Gastroesophageal sphincter (tissue), 4 donors: ENCODE measurements at regions not wholly inside any gene's neighbourhood (a gene's known extent, or its start where the extent isn't known, plus 50 kb on each side); places are given as distances from the start of the nearest gene placed in this dataset.
"Not testable (repeated sequence)": the region's sequence is repeated elsewhere in the genome, so short reads cannot be mapped to it uniquely, and the experiment has no call there.

Experiments used
- ATAC-seq: fragments of 150-250 bp; one replicate; pipeline ENCODE4 v1.9.1; 2016; ENCODE audit warnings: mild to moderate bottlenecking, moderate library complexity
- H3K27ac ChIP-seq, 4 donors: fragments of 200-600 bp; sonication (generic) in 3 of 4; 1 replicate in 3 of 4; 2 replicates in 1 of 4; pipeline ENCODE4 v1.5.1; 2016 to 2019
- H3K27me3 ChIP-seq: fragments of 200-600 bp; sonication (generic); one replicate; pipeline ENCODE4 v1.5.1; 2019
- H3K36me3 ChIP-seq, 2 donors: fragments of 200-600 bp; sonication (generic); one replicate each; pipeline ENCODE4 v1.5.1; 2019; ENCODE audit warnings: control low read depth in 1 of 2
- H3K4me1 ChIP-seq, 3 donors: fragments of 200-600 bp; sonication (generic); 1 replicate in 2 of 3; 2 replicates in 1 of 3; pipeline ENCODE4 v1.5.1; 2016 to 2019; ENCODE audit warnings: control low read depth in 2 of 3
- H3K4me3 ChIP-seq, 2 donors: fragments of 200-600 bp; sonication (generic); one replicate each; pipeline ENCODE4 v1.5.1; 2019; ENCODE audit warnings: mild to moderate bottlenecking in 1 of 2, moderate library complexity in 1 of 2
- H3K9me3 ChIP-seq, 3 donors: fragments of 200-600 bp; sonication (generic); one replicate each; pipeline ENCODE4 v1.5.1; 2017 to 2019; ENCODE audit warnings: control low read depth in 2 of 3
- EP300 ChIP-seq: sonication (generic); formaldehyde crosslinking; IDR thresholded peaks from one replicate; pipeline ENCODE4 v1.6.1; 2017; ENCODE audit warnings: antibody characterized with exemption, mild to moderate bottlenecking
- POLR2A ChIP-seq, 2 donors: fragments of 450-650 bp; IDR thresholded peaks; one replicate each; pipeline ENCODE4 v1.6.1; 2017; ENCODE audit warnings: antibody characterized with exemption in 2 of 2, mild to moderate bottlenecking in 2 of 2, moderate library complexity in 1 of 2
- POLR2AphosphoS5 ChIP-seq: sonication (generic); formaldehyde crosslinking; IDR thresholded peaks from one replicate; pipeline ENCODE4 v1.6.1; 2017; ENCODE audit warnings: antibody characterized with exemption
- WGBS, 2 donors: methylation state at CpG; one replicate each; pipeline ENCODE4 v1.1.5; 2018; ENCODE audit warnings: low coverage in 1 of 2; 5-methylcytosine and 5-hydroxymethylcytosine counted together
- TF ChIP-seq, protein P1 (sequence below), 4 experiments: fragments of 200-600 bp in 2 of 4; fragments of 450-650 bp in 2 of 4; sonication (generic) in 1 of 4; IDR thresholded peaks; one replicate each; pipeline ENCODE4 v1.5.1; 2017 to 2019; ENCODE audit warnings: antibody characterized with exemption in 4 of 4, mild to moderate bottlenecking in 2 of 4, moderate library complexity in 2 of 4

DNA sequence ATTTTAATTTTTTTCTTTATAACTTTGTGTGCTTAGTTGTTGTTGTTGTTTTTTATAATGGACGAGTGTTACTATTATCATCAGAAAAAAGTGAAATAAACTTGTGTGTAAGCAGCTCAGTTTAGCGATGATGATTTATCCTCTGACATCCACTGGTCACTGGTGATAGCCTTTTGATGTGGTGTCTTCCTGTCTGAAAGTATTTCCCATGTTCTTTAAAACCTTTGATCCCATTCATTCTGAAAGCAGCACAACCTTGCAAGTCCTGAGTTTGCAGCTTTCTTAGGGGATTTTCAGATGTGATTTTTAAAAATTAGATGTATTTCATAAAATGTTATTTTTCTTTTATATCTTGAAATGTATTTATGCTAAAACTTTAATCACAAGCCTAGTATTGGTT is 85.9 kb upstream of the ZPLD1 start:
- H3K4me1 ChIP-seq, result no peaks in the 10 kb centered on the region
- WGBS, 2 donors, result 65 to 90% methylated on average over 2 of the region's 2 CpGs
- no peaks in the 10 kb centered on the region for H3K9me3 ChIP-seq
- no peaks in the 10 kb centered on the region for H3K27me3 ChIP-seq
- no peak for ATAC-seq
- no peak overlapping the region for H3K27ac ChIP-seq
- H3K4me3 ChIP-seq, result no peak overlapping the region
- H3K36me3 ChIP-seq, result no peaks in the 10 kb centered on the region
- TF ChIP-seq POLR2A (IDR thresholded peaks at IDR 0.05) (no peak), EP300 (no peak), POLR2AphosphoS5 (no peak)
- TF ChIP-seq, protein P1, sequence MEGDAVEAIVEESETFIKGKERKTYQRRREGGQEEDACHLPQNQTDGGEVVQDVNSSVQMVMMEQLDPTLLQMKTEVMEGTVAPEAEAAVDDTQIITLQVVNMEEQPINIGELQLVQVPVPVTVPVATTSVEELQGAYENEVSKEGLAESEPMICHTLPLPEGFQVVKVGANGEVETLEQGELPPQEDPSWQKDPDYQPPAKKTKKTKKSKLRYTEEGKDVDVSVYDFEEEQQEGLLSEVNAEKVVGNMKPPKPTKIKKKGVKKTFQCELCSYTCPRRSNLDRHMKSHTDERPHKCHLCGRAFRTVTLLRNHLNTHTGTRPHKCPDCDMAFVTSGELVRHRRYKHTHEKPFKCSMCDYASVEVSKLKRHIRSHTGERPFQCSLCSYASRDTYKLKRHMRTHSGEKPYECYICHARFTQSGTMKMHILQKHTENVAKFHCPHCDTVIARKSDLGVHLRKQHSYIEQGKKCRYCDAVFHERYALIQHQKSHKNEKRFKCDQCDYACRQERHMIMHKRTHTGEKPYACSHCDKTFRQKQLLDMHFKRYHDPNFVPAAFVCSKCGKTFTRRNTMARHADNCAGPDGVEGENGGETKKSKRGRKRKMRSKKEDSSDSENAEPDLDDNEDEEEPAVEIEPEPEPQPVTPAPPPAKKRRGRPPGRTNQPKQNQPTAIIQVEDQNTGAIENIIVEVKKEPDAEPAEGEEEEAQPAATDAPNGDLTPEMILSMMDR (IDR thresholded peaks at IDR 0.05), result no peak

DNA sequence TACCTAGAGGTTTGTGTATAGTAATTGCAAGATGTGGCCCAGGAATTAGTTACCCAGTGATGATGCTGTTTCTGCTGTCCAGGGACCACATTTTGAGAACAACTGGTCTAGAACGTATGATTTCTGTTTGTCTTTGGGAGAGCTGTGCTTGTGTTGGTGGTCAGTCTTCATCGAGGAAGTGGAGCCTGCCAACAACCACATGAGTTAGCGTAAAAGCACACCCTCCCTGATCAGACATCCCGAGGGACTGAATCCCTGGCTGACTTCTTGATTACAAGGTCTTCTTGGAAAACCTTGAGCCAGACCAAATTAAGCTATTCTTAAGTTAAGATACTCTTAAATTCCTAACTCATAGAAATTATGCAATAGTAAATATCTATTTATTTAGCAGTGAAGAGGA is 81.7 kb upstream of the ZPLD1 start:
- no peak overlapping the region for H3K27ac ChIP-seq
- ATAC-seq, result no peak
- WGBS, 2 donors, result 75% methylated on average over 4 of the region's 4 CpGs; no CpG with 5 or more reads in 1 of the 2 donors

DNA sequence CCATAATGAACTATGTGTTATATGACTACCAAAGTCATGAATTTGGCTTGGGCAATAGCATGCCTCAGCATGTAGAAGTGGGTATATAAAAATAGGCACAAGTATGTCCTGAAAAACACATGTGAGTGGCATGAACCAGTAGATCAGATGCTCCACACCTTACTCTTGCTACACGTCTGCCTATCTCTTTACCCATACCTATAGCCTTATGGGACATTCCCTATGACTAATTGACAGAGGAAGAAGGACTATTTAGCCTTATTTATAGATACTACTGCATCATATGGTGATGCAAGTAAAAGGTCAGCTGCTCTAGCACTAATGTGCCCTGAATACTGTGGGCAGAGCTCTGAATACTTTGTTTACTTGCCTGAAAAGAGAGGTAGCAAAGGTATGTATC is 81.0 kb upstream of the ZPLD1 start:
- H3K27ac ChIP-seq, result no peak overlapping the region
- H3K4me3 ChIP-seq, result no peak overlapping the region
- H3K9me3 ChIP-seq, result no peaks in the 10 kb centered on the region
- H3K27me3 ChIP-seq, result no peaks in the 10 kb centered on the region
- TF ChIP-seq EP300 (no peak), POLR2A (IDR thresholded peaks at IDR 0.05) (no peak), POLR2AphosphoS5 (no peak)
- TF ChIP-seq, protein P1 (IDR thresholded peaks at IDR 0.05), result no peak
- no peaks in the 10 kb centered on the region for H3K4me1 ChIP-seq
- no peak for ATAC-seq
- 86 to 92% methylated on average over 1 of the region's 1 CpG for WGBS, 2 donors
- H3K36me3 ChIP-seq, result no peaks in the 10 kb centered on the region

More for the DNA sequence above, 81.7 kb upstream of the ZPLD1 start:
- H3K4me3 ChIP-seq, result no peak overlapping the region
- H3K9me3 ChIP-seq, result no peaks in the 10 kb centered on the region
- TF ChIP-seq, protein P1 (IDR thresholded peaks at IDR 0.05), result no peak
- no peak for TF ChIP-seq POLR2AphosphoS5
- no peak for TF ChIP-seq EP300
- no peak for TF ChIP-seq POLR2A (IDR thresholded peaks at IDR 0.05)
- H3K36me3 ChIP-seq, result no peaks in the 10 kb centered on the region
- no peaks in the 10 kb centered on the region for H3K4me1 ChIP-seq
- no peaks in the 10 kb centered on the region for H3K27me3 ChIP-seq

DNA sequence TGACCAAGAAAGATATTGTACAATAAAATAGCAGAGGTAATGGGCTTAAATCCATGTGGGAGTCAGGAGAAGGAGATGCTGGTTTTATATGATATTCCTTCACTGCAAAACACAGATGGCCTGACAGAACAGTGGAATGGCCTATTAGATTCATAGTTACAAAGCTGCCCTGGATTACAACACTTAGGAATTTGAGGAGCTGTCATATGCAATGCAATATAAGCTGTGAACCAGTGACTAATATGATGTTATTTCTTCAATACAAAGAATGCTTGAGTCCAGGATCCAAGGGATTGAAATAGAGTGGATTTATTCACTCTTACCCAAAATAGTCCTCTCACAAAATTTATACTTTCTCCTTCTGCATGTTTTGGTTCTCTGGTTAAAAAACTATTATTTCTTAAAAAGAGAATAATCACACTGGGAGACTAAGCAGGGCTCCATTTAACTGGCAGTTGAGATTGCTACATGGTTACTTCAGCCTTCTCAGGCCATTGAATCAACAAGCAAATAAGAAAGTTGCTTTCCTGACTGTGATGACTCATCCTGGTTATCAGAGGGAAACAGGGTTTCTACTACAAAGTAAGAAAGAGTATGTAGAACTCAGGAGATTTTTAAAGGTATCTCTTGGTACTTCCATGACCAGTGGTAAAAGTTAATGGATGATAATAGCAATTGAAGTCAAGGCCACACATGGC is 79.8 kb upstream of the ZPLD1 start:
- Histone ChIP-seq H3K4me1 (no peaks in the 10 kb centered on the region), H3K27ac (no peak overlapping the region), H3K36me3 (no peaks in the 10 kb centered on the region), H3K9me3 (no peaks in the 10 kb centered on the region), H3K4me3 (no peak overlapping the region), H3K27me3 (no peaks in the 10 kb centered on the region)
- ATAC-seq, result no peak
- TF ChIP-seq POLR2AphosphoS5, result no peak
- TF ChIP-seq EP300, result no peak
- no peak for TF ChIP-seq POLR2A (IDR thresholded peaks at IDR 0.05)
- TF ChIP-seq, protein P1 (IDR thresholded peaks at IDR 0.05), result no peak

DNA sequence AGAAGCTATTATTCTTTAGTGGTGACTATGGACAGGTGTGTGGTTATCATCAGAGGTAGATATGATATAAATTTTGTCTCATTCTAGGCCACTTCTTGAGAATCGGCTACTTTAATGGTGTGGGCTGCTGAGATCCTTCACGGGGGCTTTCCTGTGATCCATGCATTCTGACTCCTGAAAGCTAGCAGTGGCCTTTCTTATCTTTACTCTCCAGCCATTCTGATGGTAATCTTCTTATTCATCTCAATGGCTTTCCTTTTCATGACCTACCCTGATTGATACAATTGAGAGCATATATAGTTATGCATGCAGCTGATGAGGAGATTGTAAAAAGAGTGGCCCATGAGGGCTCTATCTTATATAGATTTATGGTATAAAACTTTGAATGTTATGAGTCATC is 78.3 kb upstream of the ZPLD1 start:
- Histone ChIP-seq H3K4me1 (no peaks in the 10 kb centered on the region), H3K27ac (no peak overlapping the region), H3K9me3 (no peaks in the 10 kb centered on the region), H3K4me3 (no peak overlapping the region), H3K27me3 (no peaks in the 10 kb centered on the region), H3K36me3 (no peaks in the 10 kb centered on the region)
- ATAC-seq, result no peak
- 69 to 83% methylated on average over 2 of the region's 2 CpGs for WGBS, 2 donors
- no peak for TF ChIP-seq POLR2AphosphoS5

GRCh38 chr3:102357313-102357712 is 77.5 kb upstream of the ZPLD1 start:
- 73 to 79% methylated on average over 9 of the region's 9 CpGs for WGBS, 2 donors
- not testable (repeated sequence) for H3K27me3 ChIP-seq, H3K36me3 ChIP-seq, H3K4me3 ChIP-seq, H3K27ac ChIP-seq, H3K9me3 ChIP-seq, ATAC-seq, H3K4me1 ChIP-seq
